GM04504 (cell line): ENCODE measurements at regions not wholly inside any gene's neighbourhood (a gene's known extent, or its start where the extent isn't known, plus 50 kb on each side); places are given as distances from the start of the nearest gene placed in this dataset.

Experiments
- DNase-seq: peaks from one replicate; pipeline ENCODE4 v3.0.0-alpha.2; 2012; ENCODE audit warnings: low read depth

GRCh38 chr18:76126327-76126726, 368.7 kb downstream of the ZNF516 start:
- DNase-seq: no peak

GRCh38 chr18:76121011-76121410, 374.0 kb downstream of the ZNF516 start:
- no peak for DNase-seq

GRCh38 chr18:76115580-76115979, 379.5 kb downstream of the ZNF516 start:
- no peak for DNase-seq

- DNase-seq: no peak
These were observed 381.9 kb downstream of the ZNF516 start for GRCh38 chr18:76113101-76113500.

- DNase-seq: no peak
These were observed 392.4 kb downstream of the ZNF516 start for GRCh38 chr18:76102626-76103025.

- no peak for DNase-seq
These were observed 392.9 kb downstream of the ZNF516 start for GRCh38 chr18:76102156-76102555.

- DNase-seq: no peak
These were observed 395.0 kb downstream of the ZNF516 start for GRCh38 chr18:76099931-76100457.

- DNase-seq: no peak
These were observed 396.2 kb downstream of the ZNF516 start for GRCh38 chr18:76098674-76099411.

GRCh38 chr18:76081536-76081935, 413.5 kb downstream of the ZNF516 start:
- DNase-seq: no peak

- no peak for DNase-seq
These were observed 414.6 kb downstream of the ZNF516 start for GRCh38 chr18:76080430-76080829.

GRCh38 chr18:76075777-76076176, 419.3 kb downstream of the ZNF516 start:
- no peak for DNase-seq

- DNase-seq: no peak
These were observed 430.0 kb downstream of the ZNF516 start for GRCh38 chr18:76064998-76065397.

GRCh38 chr18:76058146-76058545, 436.9 kb downstream of the ZNF516 start:
- no peak for DNase-seq

- DNase-seq: no peak
These were observed 437.7 kb downstream of the ZNF516 start for GRCh38 chr18:76057386-76057785.

GRCh38 chr18:76056471-76057110, 438.5 kb downstream of the ZNF516 start:
- DNase-seq: no peak

GRCh38 chr18:76055578-76055977, 439.5 kb downstream of the ZNF516 start:
- no peak for DNase-seq

GRCh38 chr18:76055025-76055424, 440.0 kb downstream of the ZNF516 start:
- DNase-seq: no peak

- no peak for DNase-seq
These were observed 440.9 kb downstream of the ZNF516 start for GRCh38 chr18:76054156-76054555.

GRCh38 chr18:76053551-76053950, 441.5 kb downstream of the ZNF516 start:
- DNase-seq: no peak

GRCh38 chr18:76052227-76052595, 442.8 kb downstream of the ZNF516 start:
- no peak for DNase-seq

GRCh38 chr18:76051396-76052226, 443.4 kb downstream of the ZNF516 start:
- DNase-seq: no peak

GRCh38 chr18:76046221-76046620, 448.8 kb downstream of the ZNF516 start:
- DNase-seq: no peak

GRCh38 chr18:76042511-76042910, 452.5 kb downstream of the ZNF516 start:
- DNase-seq: no peak
